ENCODE measurements at regions not wholly inside any gene's neighbourhood (a gene's known extent, or its start where the extent isn't known, plus 50 kb on each side); places are given as distances from the start of the nearest gene placed in this dataset.

- Histone ChIP-seq H3K36me3 (no peaks in the 10 kb centered on the region), H3K4me3 (no peak overlapping the region), H3K27me3 (no peaks in the 10 kb centered on the region), H3K27ac (peak overlapping the region; percentile 81 to 88 (median 86)), H3K9me3 (no peaks in the 10 kb centered on the region), H3K4me1 (peaks cover 23 to 46% of the 10 kb centered on the region in 2 donors)
- in situ Hi-C loops (cut with MboI; ENCODE audit: low sequenced_read_pairs in 4 of 4): loop anchor here in 1 of 4 donors (25.0 kb wide), 1 partner anchor 238 kb away; no protein-coding TSS in a partner anchor
- DNase-seq (no peak), ATAC-seq (no peak)
- TF ChIP-seq, protein P1, sequence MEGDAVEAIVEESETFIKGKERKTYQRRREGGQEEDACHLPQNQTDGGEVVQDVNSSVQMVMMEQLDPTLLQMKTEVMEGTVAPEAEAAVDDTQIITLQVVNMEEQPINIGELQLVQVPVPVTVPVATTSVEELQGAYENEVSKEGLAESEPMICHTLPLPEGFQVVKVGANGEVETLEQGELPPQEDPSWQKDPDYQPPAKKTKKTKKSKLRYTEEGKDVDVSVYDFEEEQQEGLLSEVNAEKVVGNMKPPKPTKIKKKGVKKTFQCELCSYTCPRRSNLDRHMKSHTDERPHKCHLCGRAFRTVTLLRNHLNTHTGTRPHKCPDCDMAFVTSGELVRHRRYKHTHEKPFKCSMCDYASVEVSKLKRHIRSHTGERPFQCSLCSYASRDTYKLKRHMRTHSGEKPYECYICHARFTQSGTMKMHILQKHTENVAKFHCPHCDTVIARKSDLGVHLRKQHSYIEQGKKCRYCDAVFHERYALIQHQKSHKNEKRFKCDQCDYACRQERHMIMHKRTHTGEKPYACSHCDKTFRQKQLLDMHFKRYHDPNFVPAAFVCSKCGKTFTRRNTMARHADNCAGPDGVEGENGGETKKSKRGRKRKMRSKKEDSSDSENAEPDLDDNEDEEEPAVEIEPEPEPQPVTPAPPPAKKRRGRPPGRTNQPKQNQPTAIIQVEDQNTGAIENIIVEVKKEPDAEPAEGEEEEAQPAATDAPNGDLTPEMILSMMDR (IDR thresholded peaks at IDR 0.05 in 4 of 5, conservative IDR thresholded peaks at IDR 0.05 in 1 of 5): no peak
- no peak for TF ChIP-seq POLR2A (IDR thresholded peaks at IDR 0.05)
- intact Hi-C loops (cut with DNase I; ENCODE audit: low total_unique reads): loop anchor here (5.0 kb wide), 1 partner anchor 143 kb away; no protein-coding TSS in a partner anchor
These were observed 174.0 kb downstream of the ASB1 start for GRCh38 chr2:238600506-238601432.

GRCh38 chr2:238601433-238602222 lies 174.9 kb downstream of the ASB1 start:
- Histone ChIP-seq H3K4me1 (peaks cover 20 to 38% of the 10 kb centered on the region in 2 donors), H3K4me3 (peak overlapping the region in 1 of 4 donors; percentile 5), H3K27ac (peak overlapping the region; percentile 81 to 88 (median 86)), H3K27me3 (no peaks in the 10 kb centered on the region), H3K9me3 (no peaks in the 10 kb centered on the region), H3K36me3 (no peaks in the 10 kb centered on the region)
- TF ChIP-seq, protein P1 (IDR thresholded peaks at IDR 0.05 in 4 of 5, conservative IDR thresholded peaks at IDR 0.05 in 1 of 5): no peak
- peak; percentile 25 to 44 for TF ChIP-seq POLR2A (IDR thresholded peaks at IDR 0.05)
- ATAC-seq: peak; percentile 84 to 85
- intact Hi-C loops (cut with DNase I; ENCODE audit: low total_unique reads): loop anchor here (5.0 kb wide), 1 partner anchor 144 kb away; no protein-coding TSS in a partner anchor
- peak; percentile 60 to 80 for DNase-seq
- in situ Hi-C loops (cut with MboI; ENCODE audit: low sequenced_read_pairs in 4 of 4): loop anchor here in 1 of 4 donors (25.0 kb wide), 1 partner anchor 239 kb away; no protein-coding TSS in a partner anchor

- in situ Hi-C loops (cut with MboI; ENCODE audit: low sequenced_read_pairs in 4 of 4): loop anchor here in 1 of 4 donors (25.0 kb wide), 1 partner anchor 240 kb away; no protein-coding TSS in a partner anchor
- TF ChIP-seq, protein P1 (IDR thresholded peaks at IDR 0.05 in 4 of 5, conservative IDR thresholded peaks at IDR 0.05 in 1 of 5): no peak
- no peak for TF ChIP-seq POLR2A (IDR thresholded peaks at IDR 0.05)
- peak in 1 of 2 donors; percentile 12 for ATAC-seq
These were observed 175.7 kb downstream of the ASB1 start for GRCh38 chr2:238602223-238602960.

DNA sequence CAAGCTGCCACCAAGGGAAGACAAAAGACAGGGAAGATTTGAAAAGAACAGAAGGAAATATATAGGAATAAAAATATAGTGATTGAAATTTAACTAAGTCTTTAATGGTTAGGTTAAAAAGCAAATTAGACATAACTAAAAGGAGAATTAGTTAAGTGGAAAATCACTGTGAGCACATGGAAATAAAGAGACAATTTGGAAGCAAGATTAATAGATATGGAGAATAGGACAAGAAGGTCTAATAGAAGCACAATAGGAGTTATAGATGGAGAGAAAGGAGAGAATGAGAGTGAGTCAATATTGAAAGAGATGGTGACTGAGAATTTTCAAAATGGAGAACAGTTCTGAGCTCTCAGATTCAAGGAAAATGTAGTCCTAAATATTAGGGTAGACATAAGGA lies 176.9 kb downstream of the ASB1 start:
- TF ChIP-seq, protein P1 (IDR thresholded peaks at IDR 0.05 in 4 of 5, conservative IDR thresholded peaks at IDR 0.05 in 1 of 5): no peak
- no peak for TF ChIP-seq POLR2A (IDR thresholded peaks at IDR 0.05)
- in situ Hi-C loops (cut with MboI; ENCODE audit: low sequenced_read_pairs in 4 of 4) (loop anchor here in 1 of 4 donors (25.0 kb wide), 1 partner anchor 241 kb away; no protein-coding TSS in a partner anchor), intact Hi-C loops (cut with DNase I; ENCODE audit: low total_unique reads) (loop anchor here (5.0 kb wide), 1 partner anchor 146 kb away; no protein-coding TSS in a partner anchor)
- H3K4me3 ChIP-seq: no peak overlapping the region
- DNase-seq (no peak), ATAC-seq (no peak)
- no peaks in the 10 kb centered on the region for H3K9me3 ChIP-seq
- peaks cover 8 to 25% of the 10 kb centered on the region in 2 donors for H3K4me1 ChIP-seq
- H3K27ac ChIP-seq: no peak overlapping the region
- H3K27me3 ChIP-seq: no peaks in the 10 kb centered on the region
- H3K36me3 ChIP-seq: no peaks in the 10 kb centered on the region

More at GRCh38 chr2:238602223-238602960, 175.7 kb downstream of the ASB1 start:
- intact Hi-C loops (cut with DNase I; ENCODE audit: low total_unique reads): loop anchor here (5.0 kb wide), 1 partner anchor 145 kb away; no protein-coding TSS in a partner anchor
- Histone ChIP-seq H3K4me3 (peak overlapping the region in 1 of 4 donors; percentile 5), H3K9me3 (no peaks in the 10 kb centered on the region), H3K36me3 (no peaks in the 10 kb centered on the region), H3K27ac (peak overlapping the region; percentile 81 to 88 (median 86)), H3K27me3 (no peaks in the 10 kb centered on the region), H3K4me1 (peaks cover 12 to 33% of the 10 kb centered on the region in 2 donors)
- DNase-seq: no peak
